ENCODE measurements at regions not wholly inside any gene's neighbourhood (a gene's known extent, or its start where the extent isn't known, plus 50 kb on each side); places are given as distances from the start of the nearest gene placed in this dataset.

DNA sequence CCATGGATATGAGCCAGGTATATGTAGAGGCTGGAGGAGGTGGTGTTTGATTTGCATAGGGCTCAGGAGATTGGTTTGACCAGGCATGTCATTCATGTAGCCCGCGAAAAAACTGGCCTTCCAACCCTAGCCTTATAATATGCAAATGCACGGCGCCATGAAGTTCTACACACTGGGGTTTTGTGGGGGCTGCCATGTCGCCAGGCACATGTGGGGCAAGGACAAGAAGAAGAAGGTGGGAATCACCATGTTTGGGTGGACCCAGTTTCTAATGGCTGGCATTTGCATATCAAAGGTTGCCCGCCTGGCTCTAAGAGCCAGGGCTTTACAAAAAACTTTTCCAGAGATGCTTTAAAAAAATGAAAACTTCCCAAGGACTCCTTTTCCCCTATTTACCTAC lies 1251.0 kb downstream of the PCDH18 start:
- no peak for DNase-seq (ENCODE audit: low read depth)

DNA sequence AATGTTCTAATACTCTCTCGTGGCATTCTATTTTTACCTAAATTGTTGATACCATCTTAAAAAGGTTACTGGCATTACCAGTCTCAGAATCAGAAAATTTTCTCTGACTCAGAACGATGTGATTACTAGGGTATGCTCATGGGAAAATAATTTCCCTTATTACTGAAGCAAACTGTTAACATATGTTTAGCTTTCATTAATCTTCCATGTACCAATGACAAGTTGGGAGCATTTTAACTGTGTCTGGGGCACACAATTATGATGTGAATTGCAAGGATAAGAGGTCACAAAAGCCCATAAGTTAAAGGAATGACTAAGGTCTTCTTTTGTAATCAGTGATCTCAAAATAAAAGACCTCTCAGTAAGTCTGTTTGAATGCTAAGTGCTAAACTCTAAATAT lies 1254.6 kb downstream of the PCDH18 start:
- DNase-seq (ENCODE audit: low read depth) = no peak

DNA sequence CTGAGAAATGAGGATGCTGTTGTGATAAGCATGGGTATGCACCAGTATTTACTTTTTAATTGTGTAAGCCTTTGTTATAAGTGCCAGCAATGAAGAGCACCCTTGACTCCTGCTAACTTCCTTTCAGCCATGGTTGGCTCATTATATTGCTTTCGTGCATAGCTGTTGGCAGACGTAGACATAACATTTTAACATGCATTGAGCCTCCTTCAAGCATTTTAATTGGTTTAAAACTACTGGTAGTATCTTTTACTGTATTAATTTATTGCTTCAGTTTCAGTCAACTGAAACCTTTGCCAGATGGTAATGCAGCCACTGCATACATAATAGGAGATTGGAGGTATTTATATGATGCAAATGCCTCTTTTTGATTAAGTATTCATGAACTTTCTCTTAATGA lies 1285.4 kb downstream of the PCDH18 start:
- DNase-seq (ENCODE audit: low read depth) = no peak

DNA sequence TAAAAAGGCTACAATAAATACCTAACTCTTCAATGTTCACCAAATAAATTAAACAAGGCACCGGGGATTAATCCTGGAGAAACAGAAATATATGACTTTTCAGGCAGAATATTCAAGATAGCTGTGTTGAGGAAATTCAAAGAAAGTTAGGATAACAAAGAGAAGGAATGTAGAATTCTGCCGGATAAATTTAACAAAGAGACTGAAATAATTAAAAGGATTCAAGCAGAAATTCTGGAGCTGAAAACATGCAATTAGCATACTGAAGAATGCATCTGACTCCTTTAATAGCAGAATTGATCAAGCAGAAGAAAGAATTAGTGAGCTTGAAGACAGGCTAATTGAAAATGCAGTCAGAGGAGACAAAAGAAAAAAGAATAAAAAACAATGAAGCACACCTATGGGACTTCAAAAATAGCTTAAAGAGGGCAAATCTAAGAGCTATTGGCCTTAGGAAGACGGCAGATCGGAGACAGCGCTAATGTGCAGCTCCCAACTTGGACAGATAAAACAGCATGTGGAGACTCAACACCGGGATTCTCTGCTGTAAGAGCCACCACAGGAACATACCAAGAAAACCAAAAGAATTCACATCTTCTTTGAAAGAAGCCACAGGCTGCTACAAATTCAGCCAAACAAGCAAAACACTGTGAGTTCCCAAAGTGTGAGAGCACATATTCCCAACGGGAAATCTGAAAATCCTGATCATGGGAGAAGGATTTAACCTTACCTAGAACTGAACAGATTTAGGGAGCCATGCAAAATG lies 1290.9 kb downstream of the PCDH18 start:
- no peak for DNase-seq (ENCODE audit: low read depth)

DNA sequence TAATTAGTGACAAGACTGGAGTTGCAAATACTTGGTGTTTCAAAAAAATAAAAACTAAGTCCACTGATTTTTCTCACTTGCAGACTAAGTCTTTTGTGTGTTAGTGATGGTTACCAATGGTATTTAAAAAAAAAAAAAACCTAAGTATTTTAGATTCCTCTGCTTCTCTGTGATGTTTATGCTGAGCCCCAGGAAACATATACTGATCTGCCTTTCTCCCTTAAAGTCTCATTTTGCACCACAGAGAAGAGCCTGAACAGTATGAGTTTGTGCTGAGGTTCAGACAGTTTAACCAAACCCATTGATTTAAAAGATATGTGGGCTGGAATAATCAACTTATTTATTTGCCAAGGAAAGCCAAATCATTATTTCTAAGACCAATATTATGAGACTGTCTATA lies 1305.0 kb downstream of the PCDH18 start:
- no peak for DNase-seq (ENCODE audit: low read depth)

DNA sequence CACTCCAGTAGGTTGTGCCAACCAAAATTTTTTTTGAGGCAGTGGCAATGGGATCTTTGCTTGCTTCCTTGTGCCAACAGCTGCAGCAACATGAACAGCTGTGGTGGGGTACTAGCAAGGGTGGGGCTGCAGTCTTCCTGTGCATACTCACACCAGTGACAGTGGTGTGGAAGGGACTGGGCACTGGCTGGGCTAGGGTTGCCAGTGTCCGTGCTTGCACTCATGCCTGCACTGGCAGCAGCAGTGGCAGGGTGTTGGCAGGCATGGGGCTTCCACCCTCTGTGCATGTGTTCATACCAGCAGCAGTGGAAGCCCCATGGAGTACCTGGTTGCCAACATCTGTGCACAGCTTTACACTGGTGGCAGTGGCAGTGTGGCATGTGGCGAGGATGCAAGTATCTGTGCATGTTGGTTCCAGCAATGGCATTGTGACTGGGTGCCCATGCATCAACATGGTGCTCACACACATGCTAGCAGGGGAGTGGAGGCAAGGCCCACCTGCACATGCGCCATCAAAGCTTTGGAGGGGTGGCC lies 1312.6 kb downstream of the PCDH18 start:
- DNase-seq (ENCODE audit: low read depth) = no peak

DNA sequence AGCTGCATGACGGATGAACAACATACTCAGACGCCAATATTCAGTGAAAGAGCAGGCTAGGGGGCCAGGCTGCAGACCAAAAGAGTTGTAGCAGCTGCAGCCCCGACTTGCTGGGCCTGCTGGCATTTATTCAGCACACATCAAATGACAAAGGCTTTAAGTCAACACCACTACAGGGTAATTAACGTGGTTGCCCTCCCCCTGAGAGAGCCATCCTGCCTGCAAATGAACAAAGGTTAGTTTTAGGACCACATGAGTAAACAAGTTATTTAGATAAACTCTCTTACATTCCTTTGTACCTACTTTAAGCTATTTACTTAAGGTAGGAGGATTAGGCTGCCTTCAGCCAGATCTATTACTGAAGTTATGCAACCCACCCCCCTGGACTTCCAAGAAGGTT lies 1329.1 kb downstream of the PCDH18 start:
- no peak for DNase-seq (ENCODE audit: low read depth)

DNA sequence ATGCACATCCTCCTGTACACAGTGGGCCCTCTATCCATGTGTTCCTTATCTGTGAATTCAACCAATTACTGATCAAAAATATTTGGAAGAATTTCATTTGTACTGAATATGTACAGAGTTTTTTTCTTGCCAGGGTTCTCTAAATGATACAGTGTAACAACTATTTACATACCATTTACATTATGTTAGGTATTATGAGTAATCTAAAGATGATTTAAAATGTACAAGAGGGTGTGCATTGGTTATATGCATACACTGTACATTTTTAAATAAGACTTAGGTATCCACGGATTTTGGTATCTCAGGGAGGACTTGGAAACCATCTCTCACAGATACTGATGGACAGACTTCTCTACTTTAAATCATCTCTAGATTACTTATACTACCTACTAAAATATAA lies 1333.9 kb downstream of the PCDH18 start:
- no peak for DNase-seq (ENCODE audit: low read depth)

DNA sequence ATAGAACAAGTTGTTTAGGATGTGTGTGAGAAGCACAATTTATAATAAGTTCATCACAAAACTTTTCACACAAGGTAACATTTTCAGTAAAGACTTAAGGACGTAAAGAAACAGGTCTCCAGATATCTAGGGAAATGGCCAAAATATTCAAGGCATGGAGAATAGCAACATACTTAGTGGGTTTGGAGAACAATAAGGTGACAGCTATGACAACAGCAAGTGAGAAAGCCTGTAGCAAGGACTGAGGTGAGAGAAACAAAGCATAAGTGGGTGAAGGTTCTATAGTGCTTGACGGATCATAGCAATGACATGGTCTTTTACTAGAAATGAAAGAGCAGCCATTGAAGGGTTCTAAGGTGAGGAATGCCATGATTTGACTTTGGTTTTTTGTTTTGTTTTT lies 1337.3 kb downstream of the PCDH18 start:
- no peak for DNase-seq (ENCODE audit: low read depth)

DNA sequence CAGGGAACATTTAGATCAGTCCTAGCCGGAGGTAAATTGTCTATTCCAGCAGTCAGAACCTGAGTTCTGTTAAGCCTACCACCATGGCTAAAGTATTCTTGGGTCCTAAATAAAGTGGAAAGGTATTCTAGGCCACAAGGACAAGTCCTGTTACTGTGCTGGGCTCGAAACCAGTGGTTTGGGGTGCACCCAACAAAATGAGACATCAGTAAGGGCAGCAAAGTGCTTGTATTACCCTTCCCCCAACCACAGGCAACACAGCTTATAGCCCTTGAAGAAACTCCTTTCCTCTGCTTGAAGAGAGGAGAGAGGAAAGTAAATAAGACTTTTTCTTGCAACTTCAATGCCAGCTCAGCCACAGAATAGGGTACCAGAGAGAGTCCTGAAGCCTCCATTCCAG lies 1345.6 kb downstream of the PCDH18 start:
- no peak for DNase-seq (ENCODE audit: low read depth)

DNA sequence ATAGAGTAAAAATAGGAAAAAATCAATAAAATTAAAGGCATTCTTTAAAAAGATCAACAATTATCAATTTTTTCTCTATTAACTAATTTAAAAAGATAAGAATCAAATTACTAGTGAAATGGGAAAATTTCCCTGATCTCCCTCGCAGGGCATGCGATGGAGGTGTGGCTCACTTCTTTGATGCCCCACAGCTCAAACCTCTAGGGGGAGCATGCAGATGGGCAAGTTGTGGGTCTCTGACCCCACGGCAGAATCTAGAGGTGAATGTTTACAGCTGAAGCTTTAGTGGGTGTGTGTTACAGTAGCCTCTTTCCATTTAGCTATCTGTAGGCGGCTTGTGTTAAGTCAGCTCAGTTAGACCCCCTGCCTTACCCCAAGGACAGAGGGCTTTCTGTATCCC lies 1348.8 kb downstream of the PCDH18 start:
- no peak for DNase-seq (ENCODE audit: low read depth)

DNA sequence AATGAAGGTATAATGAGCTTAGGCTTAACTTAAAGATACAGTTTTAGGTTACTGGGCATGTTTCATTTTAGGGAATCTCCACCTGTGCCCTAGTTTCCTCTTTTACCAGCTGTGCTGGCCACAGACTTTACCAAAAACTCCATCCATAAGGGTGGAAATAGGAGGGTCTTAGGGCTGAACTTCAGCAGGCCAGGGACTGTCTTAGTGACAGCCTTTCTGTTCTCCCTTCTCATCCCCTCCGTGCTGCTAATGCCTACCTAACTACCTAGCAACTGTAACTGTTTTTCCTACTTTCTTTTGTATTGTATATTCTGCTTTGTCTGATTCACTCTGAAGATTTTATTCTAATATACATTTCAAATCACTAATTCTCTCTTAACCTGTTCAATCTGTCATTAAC lies 1375.3 kb downstream of the PCDH18 start:
- no peak for DNase-seq (ENCODE audit: low read depth)

DNA sequence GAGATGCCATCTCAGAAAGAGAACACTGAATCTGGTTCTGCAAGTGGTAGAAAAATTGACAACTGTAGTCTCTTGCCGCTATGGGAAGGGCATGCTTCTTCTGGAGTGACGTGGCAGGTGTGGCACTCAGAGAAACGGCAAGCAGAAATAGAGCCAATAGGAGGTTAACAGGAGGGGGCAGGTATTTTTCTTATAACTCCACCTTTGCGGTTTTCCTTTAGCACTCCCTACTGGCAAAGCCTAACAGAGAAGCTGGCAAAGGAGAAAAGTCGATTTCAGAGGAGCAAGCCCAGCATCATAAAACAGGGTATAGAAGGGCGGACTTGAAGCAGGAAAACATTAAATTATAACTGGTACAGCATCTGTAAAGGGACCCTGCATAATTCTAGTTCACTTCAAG lies 1382.2 kb downstream of the PCDH18 start:
- DNase-seq (ENCODE audit: low read depth) = no peak

DNA sequence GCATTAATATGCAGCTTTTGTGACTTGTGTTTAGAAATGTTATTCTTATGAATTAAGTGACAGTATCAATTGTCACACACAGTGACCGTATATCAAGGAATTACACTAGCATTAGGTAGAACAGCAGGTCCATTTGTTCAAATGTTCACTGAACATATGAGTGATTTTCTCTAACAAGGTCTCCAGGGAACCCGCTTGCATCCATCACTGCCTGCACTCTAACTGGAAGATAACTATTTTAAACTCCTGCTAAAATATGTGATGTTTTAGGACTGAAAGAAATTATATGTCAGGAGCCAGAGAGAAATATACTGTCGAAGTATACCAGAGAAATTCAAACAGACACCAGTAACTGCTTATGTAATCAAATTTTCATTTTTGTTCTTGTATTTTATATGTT lies 1395.7 kb downstream of the PCDH18 start:
- no peak for DNase-seq (ENCODE audit: low read depth)

DNA sequence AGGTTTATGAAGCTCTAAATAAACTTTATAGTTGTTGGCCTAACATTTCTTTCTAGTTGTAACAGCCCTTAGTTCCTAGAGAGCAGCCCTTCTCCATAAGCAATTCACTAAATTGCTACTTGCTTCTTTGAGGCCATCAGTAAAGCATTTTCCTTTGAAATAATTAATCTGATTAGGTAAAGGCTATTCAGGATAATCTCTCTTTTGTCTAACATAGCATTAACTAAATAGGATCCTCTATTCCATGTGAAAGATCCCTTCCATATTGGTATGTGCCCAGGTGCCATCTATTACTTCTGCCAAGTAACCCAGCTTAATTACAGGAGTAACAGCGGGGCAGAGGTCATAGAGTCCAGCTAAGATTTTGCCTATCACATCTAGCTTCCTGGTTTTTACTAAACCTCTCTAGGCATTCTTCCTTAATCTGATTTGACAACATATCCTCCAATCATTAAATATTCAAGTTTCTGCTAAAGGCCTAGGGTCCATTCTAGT lies 1408.0 kb downstream of the PCDH18 start:
- no peak for DNase-seq (ENCODE audit: low read depth)

DNA sequence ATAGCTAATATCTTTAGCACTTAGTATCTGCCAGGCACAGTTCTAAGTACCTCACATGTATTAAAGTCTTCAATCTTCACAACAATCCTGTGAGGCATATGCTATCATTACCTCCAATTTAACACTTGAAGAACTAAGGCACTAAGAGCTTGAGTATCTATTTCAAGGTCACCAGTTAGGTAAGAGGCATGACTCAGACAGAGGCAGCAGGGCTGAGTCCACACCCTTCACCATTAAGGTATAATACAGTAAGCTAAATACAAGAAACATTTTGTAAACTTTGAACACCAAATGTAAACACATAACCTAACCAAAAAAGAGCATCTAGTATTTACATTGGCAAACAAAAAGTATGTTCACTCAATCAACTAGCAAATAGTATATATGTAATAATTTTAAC lies 1410.9 kb downstream of the PCDH18 start:
- DNase-seq (ENCODE audit: low read depth) = no peak

DNA sequence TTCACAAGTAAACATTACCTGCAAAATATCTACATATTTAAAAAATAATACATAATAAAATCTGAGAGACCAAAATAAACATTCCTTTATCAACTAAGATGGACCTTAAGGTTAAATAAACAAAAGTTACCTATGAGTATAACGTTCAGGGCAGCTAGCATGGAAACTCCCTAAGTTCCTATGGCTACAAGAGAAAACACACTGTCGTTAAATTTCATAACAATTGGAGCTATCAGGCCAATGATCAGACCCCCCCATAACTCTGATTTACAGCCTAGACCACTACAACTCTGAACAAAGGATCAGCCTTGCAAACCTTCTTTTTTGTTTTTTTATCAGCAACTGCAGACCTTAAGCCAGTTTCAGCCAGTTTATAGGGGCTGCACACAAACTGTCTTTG lies 1418.4 kb downstream of the PCDH18 start:
- DNase-seq (ENCODE audit: low read depth) = no peak

DNA sequence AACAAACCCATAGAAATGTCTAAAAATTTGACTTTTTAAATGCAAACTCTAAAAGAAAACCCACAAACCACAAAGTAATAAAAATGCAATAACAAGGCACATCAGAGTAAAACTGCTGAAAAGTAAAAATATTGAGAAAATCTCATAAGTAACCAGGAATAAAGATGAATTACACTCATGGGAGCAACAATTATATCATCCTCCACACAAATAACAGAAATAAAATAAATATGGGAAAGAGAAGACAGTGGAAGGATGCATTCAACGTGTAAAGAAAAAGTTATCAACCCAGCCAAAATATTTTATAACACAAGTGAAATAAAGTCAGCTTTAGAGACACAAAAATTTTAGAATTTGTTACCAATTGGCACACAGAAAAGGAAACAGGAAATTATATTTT lies 1420.2 kb downstream of the PCDH18 start:
- DNase-seq (ENCODE audit: low read depth) = no peak

DNA sequence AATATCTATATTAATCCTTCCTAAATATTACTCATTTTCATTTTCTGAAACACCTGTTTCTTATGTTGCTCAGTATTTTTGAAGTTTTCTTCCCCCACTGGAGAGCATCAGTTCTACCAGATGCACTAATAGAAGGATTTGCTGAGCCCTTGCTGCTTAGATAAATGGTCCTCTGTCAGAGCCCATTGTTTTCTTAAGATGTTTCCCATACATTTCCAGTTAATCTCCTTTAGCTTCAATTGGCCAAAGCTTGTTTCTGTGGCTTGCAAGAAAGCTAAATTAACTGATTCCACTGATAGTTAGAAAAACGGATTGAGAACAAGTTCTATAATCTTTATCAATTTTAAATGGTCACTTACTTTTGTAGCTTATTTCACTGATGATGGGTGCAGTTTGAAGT lies 1425.5 kb downstream of the PCDH18 start:
- no peak for DNase-seq (ENCODE audit: low read depth)

DNA sequence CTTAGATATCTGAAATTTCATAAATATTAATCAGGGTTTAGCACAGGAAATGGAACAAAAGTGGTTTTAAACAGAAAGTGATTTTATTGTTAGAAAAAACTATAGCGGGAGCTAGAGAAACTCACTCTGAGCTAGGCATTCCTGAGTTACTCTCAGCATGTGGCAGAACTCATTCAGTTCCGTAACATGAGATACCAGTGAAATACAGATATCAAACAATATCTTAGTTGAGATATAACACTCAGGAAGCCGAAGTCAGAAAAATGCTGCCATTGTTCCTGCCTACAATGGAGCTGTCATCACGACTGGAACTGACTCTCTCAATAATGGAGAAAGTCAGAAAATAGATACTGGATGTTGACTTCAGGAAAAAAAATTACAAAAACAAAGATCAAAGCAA lies 1428.7 kb downstream of the PCDH18 start:
- DNase-seq (ENCODE audit: low read depth) = no peak

DNA sequence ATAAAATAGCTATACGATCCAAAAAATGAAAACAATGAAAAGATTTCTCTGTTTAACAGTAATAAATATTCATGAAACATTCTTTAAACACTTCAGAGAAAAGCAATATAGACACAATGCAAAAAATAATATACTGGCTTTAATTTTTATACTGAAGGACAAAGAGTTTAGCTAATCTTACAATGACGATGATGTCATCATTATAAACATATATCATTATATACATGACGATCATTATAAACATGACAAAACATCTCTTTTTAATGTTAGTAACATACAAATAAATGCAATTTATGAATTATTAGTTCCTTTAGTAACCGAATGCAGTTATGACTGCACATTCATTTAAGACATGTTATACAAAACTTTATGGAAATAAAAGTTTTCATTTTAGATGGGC lies 1434.6 kb downstream of the PCDH18 start:
- no peak for DNase-seq (ENCODE audit: low read depth)

DNA sequence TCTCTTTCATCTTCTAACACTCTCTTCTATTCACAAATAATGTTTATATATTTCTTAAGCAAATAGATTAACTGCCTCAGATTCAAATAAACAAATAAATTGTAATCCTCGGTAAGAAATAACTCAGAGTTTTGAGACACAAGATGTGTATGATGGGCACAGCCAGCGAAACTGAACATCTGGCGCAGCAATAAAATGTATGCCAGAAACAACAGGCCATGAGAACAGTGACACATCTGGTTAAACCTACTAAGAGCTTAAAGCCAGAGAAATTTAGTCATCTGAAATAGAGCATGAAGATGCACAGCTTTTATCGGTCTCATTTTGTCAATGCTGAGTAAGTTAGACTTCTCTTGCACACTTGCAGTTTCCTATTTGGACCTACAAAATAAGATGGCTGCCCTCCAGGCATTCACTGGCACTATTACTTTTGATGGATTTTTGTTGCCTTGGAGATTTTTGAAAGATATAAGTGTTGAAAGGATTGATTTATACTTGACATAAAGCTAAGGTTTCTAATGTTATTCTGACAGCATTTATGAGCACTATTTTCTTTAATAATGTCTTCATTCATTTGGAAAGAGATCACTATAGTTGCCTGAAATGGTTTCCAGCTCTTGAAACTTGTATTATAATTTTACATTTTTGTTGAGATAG lies 1444.0 kb downstream of the PCDH18 start:
- DNase-seq (ENCODE audit: low read depth) = no peak

DNA sequence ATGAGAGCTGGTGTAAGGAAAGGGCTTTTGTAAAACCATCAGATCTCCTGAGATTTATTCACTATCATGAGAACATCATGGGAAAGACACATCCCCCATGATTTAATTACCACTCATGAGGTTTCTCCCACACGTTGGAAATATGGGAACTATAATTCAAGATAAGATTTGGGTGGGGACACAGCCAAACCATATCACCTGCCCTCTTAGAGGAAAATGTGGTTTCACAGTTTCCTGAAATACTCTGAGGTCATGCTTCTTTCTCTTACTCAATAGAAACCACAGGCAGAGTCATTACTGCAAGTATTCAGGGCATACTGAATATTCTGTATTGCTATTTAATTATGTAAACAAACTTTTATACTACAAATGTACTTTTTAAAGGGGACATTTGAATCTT lies 1453.3 kb downstream of the PCDH18 start:
- DNase-seq (ENCODE audit: low read depth) = no peak

DNA sequence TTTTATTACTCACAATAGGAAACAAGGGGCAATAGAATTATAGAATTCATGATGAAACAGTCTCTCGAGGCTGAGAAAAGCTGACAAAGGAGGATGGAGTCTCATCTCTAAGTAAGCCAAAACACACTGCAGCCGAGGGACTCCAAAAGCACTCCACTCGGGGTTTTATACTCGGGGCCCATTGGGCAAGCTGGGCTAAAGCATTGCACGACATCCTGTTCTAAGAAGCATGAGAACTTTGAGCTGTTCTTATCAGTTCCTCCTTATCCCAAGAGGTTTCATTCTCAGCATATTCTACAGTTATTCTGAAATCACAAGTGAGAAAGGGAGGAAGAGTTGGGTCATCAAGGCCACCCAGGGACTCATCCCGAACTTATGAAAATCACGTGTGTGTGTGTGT lies 1475.5 kb downstream of the PCDH18 start:
- no peak for DNase-seq (ENCODE audit: low read depth)

All from activated T-cell treated with anti-CD3 and anti-CD28 coated beads for 24 hours (primary cell).